Stimulated activated naive CD4-positive, alpha-beta T cell treated with Interleukin-2 at 50 U/mL for 16 hours (primary cell): ENCODE measurements at regions not wholly inside any gene's neighbourhood (a gene's known extent, or its start where the extent isn't known, plus 50 kb on each side); places are given as distances from the start of the nearest gene placed in this dataset.

Source experiments
- DNase-seq: peaks from one replicate; lab custom pipeline; 2025; lab: John Stamatoyannopoulos, UW

DNA sequence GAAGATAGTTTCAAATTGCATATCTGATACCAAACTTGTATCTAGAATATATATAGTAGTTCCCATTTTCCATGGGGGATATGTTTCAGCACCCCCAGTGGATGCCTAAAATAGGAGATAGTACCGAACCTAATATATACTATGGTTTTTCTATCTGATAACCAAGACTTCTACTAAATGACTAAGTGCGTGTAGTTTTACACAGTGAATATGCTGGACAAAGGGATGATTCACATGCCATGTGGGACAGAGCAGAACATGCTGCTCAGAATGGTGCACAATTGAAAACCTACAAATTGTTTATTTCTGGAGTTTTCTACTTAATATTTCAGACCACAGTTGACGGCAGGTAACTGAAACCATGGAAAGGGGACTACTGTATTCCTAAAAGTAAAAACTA, 73.4 kb upstream of the TP63 start:
- DNase-seq = no peak

DNA sequence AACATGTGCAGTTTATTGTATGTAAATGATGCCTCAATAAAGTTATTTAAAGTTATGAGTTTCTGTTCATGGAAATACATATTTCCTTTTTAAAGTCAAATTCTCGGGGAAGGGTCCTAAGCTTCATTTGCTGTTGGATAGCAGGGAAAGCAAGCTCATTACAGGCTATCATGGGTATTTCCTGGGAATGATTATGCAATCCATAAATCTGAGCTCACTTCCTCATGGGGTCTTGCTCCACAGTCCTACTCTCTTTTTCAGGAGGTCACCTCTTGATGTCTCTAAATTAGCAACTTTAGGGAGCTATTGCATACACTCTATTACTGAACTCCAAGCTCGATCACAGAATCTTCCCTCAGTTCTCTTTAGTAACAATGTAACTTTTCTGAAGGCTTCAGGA, 69.9 kb upstream of the TP63 start:
- no peak for DNase-seq

DNA sequence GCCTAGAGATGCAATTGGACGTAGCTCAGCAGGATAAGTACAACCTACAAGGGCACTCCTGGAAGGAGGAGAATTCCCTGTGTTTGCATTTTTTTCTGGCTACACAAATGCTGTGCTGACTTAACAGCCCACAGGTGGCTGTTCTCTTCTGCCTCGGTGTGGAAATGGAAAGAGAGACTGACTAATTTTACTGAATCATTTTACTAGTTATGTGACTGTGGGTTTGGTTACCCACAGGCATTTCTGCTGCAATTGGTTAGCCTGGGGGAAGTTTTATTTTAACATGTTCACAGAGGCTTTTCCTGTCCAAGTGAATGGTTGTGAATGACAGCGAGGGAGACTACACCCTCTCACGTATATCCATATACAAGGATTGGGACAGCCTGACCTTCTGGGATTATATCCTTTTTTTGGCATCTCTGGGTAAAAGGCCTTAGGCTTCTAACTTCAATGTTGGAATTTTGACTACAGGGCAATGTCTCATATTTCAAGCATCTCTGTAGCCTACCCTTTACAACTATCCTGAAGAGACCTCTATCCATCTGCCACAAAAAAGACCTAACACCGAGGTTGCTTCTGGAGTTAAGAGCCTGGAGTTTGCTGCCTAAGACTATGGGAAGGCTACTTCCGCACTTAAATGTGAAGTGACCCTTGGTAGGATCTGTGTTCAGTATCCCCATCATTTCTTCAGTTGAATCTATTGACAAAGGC, 67.2 kb upstream of the TP63 start:
- DNase-seq = peak; percentile 2

DNA sequence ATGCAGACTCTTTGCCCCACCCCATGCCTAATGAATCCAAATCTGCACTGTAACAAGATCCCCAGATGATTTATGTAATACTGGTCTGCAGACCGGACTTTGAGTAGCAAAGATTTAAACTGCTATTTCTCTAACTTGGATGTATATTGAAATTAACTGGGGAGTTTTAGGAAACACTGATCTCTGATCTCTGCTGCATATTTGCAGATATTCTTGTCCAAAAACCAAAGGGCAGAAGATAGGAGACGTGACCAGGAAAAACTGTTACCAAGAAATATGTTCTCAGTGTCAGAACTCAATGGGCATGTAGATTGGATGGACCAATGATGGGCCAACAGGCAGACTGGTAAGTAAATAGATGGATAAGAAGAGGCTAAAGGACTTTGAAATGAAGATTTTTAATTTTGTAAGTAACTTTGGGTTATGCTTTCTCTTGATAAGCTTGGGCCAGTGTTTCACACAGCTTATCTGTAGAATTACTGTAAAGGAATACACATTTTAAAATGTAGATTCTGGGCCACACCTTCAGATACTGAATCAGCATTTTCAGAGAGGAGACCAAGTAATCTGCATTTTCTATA, 64.5 kb upstream of the TP63 start:
- no peak for DNase-seq

DNA sequence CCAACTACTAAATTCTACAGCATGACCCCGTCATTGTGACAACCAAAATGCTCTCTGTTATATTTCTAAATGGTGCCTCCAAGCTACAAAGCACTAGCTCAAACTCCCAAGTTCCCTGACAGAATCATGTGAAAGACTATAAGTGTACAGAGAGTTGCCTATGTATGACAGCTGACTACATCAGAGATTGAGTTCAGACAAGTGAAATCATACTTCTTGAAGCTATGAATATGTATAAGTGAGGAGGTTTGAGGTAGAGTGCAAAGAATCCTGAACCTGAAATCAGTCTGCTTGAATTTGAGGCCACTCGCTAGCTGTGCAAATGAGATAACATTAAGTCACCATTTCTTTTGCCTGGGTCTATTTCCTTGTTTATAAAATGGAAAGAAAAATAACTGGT, 63.9 kb upstream of the TP63 start:
- no peak for DNase-seq

DNA sequence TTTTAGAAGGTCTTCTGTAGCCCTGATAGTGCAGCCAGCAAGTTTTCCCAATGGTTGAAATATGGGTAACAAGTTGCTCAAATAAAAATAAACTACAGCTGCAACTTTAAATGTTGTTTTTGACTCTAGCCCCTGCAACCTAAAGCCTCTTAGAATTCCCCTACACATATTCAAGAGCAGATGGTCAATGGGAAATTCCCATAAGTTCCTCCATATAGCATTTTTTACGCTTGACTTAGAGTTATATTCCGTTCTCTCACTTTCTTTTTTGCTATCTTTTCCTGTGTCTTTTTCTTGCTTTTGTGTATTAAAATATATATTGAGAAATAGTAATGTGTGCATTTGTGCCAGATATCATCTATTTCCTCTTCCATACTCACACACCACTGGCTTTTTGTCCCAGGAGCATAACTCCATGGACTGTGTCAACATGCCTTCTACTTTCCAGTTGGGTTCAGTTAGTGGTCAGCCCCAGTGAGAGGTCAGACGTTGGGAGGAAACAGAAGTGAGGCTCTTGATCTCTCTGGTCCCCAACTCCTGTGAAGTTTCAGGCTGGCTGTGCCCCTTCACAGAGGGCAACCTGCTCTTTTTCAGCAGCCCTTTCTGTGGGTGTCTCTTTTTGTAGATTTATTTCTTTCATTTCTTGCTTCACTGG, 63.3 kb upstream of the TP63 start:
- DNase-seq = no peak

DNA sequence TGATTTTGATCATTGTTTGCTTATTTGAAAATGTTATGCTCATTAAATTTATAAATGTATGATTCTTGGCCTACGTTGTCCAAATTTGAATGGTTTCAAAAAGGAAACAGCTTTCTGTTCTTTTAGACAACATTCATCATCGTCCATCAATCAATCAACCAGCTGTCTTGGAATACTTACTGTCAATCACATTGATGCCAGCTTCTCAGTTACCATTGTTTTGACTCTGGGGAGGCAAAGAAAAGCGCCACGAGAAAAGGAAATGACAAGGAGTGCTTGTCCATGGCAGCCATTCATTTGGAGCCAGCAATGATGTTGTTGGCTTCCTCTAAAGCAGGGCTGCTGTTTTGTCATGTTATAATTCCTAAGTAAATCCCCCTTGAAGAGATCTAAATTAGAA, 62.2 kb upstream of the TP63 start:
- no peak for DNase-seq

DNA sequence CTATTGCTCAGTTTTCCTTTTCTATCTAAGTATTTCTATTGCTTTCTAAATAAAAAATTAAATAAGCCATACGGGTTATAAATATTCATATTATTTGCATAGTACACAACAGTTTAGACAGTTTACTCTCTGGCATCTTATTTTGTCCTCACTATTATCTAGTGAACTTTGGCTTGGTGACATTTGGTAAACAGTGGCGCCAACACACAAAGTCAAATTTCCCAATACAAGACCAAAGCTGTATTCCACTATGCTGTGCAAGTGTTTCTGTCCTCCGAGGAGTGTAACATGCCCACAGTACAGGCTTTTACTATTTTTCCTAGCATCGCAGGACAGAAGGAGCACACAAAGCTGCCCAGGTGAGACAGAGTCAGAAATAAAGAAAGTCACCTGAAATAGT, 61.7 kb upstream of the TP63 start:
- DNase-seq = no peak

DNA sequence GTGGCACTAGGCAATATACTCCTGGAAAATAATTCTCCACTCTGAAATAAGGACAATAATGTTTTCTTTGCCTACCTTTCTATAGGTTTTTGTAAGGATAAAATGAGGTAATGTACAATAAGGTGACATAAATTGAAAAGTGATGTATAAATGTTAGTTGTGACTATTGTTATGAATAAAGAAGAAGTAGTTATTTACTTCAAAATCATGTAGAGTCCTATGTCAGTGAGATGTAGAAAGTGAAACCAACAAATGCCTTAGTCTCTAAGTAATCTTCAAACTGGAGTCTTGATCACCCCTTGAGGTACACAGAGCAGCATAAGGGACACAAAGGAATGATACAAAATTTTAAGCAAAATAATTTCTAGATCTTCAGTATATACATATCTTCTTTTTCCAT, 60.3 kb upstream of the TP63 start:
- no peak for DNase-seq

DNA sequence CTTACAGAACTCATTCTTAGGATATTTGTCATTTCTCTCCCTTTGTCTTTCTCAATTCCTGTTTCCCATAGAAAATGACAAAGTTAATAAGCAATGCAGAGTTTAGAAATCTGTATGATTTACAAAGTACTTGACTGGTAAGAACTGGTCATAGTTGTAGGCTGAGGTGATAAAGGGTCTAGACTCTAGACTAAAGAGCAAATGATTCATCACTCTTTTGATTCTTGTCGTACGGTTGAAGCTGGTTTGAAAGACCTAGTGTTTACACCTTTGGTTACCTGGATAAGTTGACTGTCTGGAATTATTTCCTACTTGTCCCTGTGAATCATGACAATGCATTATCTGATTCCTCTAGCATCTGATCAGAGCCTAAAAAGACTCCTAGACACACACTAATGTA, 58.9 kb upstream of the TP63 start:
- no peak for DNase-seq

DNA sequence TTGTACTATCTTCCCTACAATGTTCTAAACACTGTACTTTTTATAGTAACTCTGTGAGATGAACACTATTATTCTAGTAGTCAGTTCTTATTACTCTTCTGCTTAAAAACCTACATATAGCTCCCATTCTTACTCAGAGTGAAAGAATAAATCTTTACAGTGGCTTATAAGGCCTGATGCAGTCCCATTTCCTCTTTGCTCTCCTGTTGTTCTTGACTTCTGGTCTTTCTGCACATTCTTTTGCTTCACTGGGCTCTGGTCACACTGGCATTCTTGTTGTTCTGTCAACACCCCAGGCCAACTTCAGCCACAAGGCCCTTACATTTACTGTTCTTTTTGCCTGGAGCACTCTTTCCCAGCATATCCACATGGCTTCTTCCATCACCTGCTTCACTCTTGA, 58.2 kb upstream of the TP63 start:
- no peak for DNase-seq

DNA sequence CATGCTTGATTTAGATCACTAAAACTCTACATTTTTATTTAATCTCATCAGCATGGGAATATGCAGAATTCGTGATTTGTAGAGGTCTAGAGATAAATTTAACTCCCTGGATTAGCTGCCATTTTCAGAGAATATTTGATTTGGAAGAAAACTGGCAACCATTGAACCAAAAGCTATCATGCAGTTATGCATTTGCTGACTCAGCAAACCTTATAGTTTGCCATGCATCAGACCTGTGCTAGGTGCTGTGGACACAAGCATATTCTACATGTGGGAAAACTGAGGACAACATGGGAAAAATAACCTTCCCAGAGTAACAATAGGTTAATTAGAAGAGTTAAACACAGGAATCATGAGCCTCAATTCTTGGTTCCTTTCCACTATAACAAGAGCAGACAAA, 54.7 kb upstream of the TP63 start:
- DNase-seq = no peak

DNA sequence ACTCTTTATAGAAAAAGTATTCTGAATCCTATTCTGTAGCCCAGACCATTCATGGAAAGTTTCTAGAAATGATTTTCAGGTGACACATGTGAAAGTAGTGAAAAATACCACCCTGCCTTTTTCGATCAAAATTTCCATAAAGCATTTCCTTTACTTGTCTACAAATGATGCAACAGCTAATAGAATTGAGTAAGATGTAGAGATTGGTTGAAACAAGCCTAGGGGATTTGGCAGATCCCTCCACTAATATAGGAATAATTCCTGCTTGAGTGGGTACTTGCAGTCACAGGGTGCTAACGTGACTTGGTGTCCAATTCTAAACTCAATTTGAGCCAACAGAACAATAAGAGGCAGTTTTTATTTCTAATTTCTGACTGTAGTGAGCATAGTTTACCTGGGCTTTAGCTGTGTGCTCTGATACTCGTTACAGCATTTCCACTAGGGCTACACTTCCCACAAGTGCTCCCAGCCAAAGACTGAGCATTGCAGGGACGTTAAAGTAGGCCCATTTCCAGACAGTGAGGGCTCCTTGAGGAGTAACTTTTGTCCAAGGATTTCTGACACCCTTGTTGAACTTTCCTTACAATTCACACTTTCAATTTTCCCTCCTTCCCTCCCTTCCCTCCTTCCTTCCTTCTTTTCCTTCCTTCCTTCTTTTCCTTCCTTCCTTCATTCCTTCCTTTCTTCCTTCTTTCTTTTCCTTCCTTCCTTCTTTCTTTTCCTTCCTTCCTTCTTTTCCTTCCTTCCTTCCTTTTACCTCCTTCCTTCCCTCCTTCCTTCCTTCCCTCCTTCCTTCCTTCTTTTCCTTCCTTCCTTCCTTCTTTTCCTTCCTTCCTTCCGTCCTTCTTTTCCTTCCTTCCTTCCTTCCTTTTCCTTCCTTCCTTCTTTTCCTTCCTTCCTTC, 53.9 kb upstream of the TP63 start:
- no peak for DNase-seq

DNA sequence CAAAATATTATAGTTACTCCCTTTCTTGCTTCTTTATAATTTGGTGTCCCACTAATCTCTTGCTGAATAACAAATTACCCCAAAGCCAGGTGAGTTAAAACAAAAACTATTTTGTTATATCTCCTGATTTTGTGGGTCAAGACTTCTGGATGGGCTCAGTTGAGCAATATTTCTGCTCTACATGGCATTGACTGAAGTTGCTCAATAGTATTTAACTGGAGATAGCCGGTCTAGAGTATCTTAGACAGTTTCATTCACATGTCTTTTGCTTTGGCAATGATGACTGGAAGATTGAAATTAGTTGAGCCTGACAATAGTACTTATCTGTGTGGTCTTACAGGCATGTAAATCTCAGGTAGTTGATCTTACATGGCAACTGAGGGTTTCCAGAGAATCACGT, 51.0 kb upstream of the TP63 start:
- no peak for DNase-seq
